NT2/D1 (cell line): ENCODE measurements at regions not wholly inside any gene's neighbourhood (a gene's known extent, or its start where the extent isn't known, plus 50 kb on each side); places are given as distances from the start of the nearest gene placed in this dataset.

Source experiments
- SUZ12 ChIP-seq: IDR thresholded peaks from 2 replicates; pipeline ENCODE4 v1.6.1; 2011; ENCODE audit not compliant: insufficient read length, insufficient read depth; ENCODE audit errors: extremely low read depth
- YY1 ChIP-seq: IDR thresholded peaks from 2 replicates; pipeline ENCODE4 v1.6.1; 2011; ENCODE audit not compliant: insufficient read length, insufficient read depth
- ZNF274 ChIP-seq: IDR thresholded peaks from 2 replicates; pipeline ENCODE4 v1.6.1; 2011; ENCODE audit warnings: mild to moderate bottlenecking, low read depth, low read length

DNA sequence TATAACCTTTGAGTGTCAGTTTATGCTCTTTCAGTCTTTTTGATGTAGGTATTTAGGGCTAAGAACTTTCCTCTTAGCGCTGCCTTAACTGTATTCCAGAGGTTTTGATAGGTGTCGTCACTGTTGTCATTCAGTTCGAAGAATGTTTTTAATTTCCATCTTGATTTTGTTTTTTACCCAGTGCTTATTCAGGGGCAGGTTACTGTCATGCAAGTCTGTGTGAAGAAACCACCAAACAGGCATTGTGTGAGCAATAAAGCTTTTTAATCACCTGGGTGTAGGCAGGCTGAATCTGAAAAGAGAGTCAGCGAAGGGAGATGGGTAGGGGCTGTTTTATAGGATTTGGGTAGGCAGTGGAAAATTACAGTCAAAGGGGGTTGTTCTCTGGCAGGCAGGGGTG is 142.0 kb upstream of the USP9Y start:
- TF ChIP-seq SUZ12 (no peak), YY1 (no peak), ZNF274 (no peak)
